Inferior parietal cortex (tissue), 1 donor: ENCODE measurements at regions not wholly inside any gene's neighbourhood (a gene's known extent, or its start where the extent isn't known, plus 50 kb on each side); places are given as distances from the start of the nearest gene placed in this dataset.

ENCODE experiments used
- DNase-seq: peaks from one replicate; pipeline ENCODE4 v3.0.0-alpha.2; 2016; ENCODE audit errors: extremely low spot score

GRCh38 chr3:14307656-14308302 is 94.6 kb upstream of the SLC6A6 start:
- no peak for DNase-seq

DNA sequence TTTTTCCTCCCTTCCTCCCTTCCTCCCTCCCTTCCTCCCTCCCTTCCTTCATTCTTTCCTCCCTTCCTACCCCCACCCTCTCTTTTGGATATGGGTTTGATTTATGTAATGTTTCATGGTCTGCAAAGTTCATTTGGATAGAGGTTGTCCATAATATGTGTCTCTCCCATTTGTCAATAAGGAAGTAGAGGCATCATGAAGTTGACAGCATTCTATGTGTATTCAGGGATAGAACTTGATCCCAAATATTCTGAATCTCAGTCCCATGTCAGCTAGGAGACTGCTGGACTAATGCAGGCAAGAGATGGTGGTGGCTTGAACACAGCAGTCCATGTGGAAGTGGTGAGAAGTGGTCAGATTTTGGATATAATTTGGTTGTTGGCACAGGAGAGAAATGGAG is 90.7 kb upstream of the SLC6A6 start:
- no peak for DNase-seq

GRCh38 chr3:14312375-14312774 is 90.0 kb upstream of the SLC6A6 start:
- no peak for DNase-seq

DNA sequence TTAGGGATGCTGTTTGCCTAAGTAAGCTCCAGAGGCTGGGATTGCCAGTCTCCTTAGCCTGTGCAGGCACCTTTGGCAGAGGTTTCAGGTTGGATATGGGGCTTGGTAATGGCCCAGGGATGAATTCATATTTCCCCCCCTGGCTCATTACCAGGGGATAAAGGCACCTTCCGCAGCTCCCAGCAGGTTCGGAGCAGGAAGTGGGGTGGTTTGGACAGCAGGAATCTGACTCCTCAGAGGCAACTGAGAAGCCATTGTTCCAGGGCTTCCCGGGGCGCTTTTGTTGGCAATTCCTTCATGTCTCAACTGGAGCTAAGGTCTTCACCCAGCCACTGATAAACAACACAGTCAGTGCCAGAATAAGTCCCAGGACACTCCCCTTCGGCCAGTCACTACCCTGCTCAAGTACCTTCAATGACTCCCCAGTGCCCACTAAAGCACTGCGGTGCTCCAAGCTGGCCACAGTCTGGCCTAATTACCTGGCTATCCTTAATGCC is 85.3 kb upstream of the SLC6A6 start:
- no peak for DNase-seq

- DNase-seq = no peak
Observed at GRCh38 chr3:14318646-14319045, 83.8 kb upstream of the SLC6A6 start.

GRCh38 chr3:14319654-14320182 is 82.7 kb upstream of the SLC6A6 start:
- no peak for DNase-seq

DNA sequence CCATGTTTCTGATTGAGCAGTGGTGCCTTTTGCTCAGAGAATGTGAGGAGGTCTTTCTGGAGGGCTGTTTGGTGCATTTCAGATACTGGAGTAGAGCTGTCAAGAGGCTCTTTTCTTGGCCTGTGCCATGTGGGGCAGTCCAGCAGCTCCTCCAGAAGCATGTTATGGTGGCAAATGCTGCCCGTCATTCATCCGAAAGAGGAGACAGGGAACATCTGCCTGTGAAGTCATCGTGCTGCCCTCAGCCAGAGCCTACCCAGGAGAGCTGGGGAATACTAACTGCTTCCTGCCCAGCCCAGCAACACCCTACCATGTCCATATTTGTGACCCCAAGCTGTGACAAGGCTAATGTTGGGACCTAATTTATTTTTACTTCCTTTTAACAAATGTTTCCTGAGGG is 82.2 kb upstream of the SLC6A6 start:
- DNase-seq = no peak

GRCh38 chr3:14322001-14322400 is 80.4 kb upstream of the SLC6A6 start:
- DNase-seq = no peak

DNA sequence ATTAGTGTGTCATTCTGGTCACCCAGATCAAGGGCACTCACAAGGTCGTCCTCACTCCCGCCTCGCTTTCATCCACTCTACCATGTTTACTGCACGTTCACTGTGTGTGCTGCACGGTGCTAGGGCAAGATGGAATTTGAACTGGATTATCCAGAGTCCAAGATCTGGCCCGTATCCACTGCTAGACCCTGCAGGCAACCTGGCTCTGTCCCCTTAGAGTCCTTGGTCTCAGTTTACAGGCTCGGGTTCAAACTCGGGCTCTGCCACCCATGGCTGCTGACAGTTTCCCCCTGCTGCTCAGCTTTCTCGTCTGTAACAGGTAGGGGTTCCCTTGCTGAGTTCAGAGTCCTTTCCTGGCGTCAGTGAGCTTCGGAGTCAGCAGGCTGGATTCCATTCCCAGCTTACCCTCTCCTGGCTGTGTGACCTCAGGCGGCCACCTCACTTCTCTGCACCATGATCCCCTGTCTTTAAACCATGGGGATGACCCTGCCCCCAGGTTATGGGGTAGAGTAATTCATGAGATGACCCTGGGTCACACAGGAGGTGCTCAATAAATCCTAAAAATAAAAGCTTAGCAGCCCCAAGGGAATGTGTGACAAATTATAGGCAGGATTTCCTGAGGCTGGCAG is 79.6 kb upstream of the SLC6A6 start:
- DNase-seq = no peak

DNA sequence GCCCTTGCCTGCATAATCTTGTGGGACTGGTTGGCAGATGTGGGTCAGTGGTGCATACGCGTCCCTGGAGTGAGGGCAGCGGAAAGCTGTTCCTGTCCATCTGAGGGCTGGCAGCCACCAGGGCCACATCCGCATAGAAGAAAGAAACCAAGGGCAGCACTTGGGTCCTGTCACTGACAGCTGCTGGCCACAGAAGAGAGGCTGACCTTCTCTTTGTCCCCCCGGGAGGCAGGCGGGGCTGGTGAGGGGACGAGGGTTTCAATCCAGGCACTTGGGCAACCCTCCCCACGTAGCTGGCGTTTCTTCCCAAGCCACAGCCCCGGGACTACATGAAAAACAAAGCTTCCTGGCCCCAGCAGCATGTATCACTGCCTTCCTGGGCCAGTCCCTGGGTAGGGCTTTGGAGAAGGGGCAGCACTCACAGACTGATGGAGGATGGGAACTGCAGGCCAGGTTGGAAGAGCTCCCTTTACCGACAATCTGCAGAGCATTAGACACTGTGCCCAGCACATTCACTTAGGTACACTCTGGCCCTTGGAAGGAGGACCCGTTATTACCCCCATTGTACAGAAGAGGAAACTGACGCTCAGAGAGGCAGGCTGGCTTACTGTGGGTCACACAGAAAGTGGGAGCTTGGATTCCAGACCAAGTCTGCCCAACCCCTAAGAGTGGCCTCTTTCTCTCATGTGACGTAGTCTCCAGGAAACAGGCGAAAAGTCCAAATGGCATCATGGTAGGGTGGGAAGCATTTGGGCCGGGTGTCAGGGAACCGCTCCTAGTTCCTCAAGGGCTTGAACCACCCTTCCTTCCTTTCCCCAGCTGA is 78.8 kb upstream of the SLC6A6 start:
- DNase-seq = no peak

- DNase-seq = no peak
Observed at GRCh38 chr3:14324224-14324944, 78.0 kb upstream of the SLC6A6 start.

DNA sequence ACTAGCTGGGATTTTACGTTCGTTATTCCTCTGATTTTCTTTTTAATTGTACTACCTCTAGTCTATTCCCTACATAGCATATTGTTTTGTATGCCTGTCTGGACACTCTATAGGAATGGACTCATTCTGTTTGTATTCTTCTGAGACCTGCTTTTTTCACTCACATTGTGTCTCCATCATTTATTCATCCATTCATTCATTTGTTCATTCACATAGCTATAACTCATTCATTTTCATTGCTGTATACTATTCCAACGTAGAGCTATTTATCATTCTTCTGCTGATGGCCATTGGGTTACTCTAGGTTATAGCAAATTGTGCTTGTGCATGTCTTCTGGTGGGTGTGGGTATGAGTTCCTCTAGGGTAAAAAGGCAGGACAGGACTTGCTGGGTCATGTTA is 74.0 kb upstream of the SLC6A6 start:
- DNase-seq = no peak

- no peak for DNase-seq
Observed at GRCh38 chr3:14329116-14329830, 73.1 kb upstream of the SLC6A6 start.

DNA sequence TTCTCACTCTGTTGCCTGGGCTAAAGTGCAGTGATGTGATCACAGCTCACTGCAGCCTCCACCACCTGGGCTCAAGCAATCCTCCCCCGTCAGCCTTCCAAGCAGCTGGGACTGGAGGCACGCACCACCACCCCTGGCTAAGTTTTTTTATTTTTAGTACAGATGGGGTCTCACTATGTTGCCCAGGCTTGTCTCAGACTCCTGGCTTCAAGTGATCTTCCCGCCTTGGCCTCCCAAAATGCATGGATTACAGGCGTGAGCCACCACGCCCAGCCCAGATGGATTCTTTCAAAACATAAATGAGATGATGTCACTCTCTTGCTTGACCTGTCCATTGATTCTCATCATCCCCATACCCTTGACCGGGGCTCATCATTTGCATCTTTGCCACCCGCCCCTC is 72.6 kb upstream of the SLC6A6 start:
- no peak for DNase-seq

- no peak for DNase-seq
Observed at GRCh38 chr3:14330508-14330907, 71.9 kb upstream of the SLC6A6 start.

- DNase-seq = no peak
Observed at GRCh38 chr3:14331251-14331650, 71.2 kb upstream of the SLC6A6 start.

GRCh38 chr3:14332392-14332791 is 70.0 kb upstream of the SLC6A6 start:
- no peak for DNase-seq

- DNase-seq = no peak
Observed at GRCh38 chr3:14333215-14333614, 69.2 kb upstream of the SLC6A6 start.

GRCh38 chr3:14333621-14334020 is 68.8 kb upstream of the SLC6A6 start:
- no peak for DNase-seq

GRCh38 chr3:14334136-14334535 is 68.3 kb upstream of the SLC6A6 start:
- DNase-seq = no peak

GRCh38 chr3:14334936-14335335 is 67.5 kb upstream of the SLC6A6 start:
- DNase-seq = no peak
